AG04450 (cell line): ENCODE measurements at regions not wholly inside any gene's neighbourhood (a gene's known extent, or its start where the extent isn't known, plus 50 kb on each side); places are given as distances from the start of the nearest gene placed in this dataset.

Experiments used
- CTCF ChIA-PET: fragments of 300-600, 350-600 bp; formaldehyde crosslinking; extraction: SDS; loops from one replicate; lab custom pipeline; 2022; ENCODE audit warnings: antibody characterized with exemption, inconsistent platforms; lab: Charles Lee
- POLR2A ChIA-PET: fragments of 350-600 bp; formaldehyde crosslinking; extraction: SDS; loops from one replicate; lab custom pipeline; 2021; ENCODE audit warnings: antibody characterized with exemption, inconsistent platforms; lab: Yijun Ruan, JAX
- DNase-seq: peaks from one replicate; pipeline ENCODE4 v3.0.0-alpha.2; 2011; ENCODE audit warnings: low read depth, low spot score
- H3K27ac ChIP-seq: one replicate; pipeline ENCODE4 v1.5.1; 2012; ENCODE audit warnings: low read depth, low read length, control low read depth
- H3K27me3 ChIP-seq: one replicate; pipeline ENCODE4 v1.6.0; 2012; ENCODE audit warnings: low read length; ENCODE audit not compliant: control insufficient read depth, insufficient read depth
- H3K4me3 ChIP-seq: 2 replicates; pipeline ENCODE4 v1.5.1; 2011; ENCODE audit warnings: mild to moderate bottlenecking, low read depth, low read length, control low read depth
- H3K9me3 ChIP-seq: 2 replicates; pipeline ENCODE4 v1.5.1; 2012; ENCODE audit warnings: low read length; ENCODE audit not compliant: control insufficient read depth, insufficient read depth
- CTCF ChIP-seq: IDR thresholded peaks from 2 replicates; pipeline ENCODE4 v1.5.1; 2011; ENCODE audit warnings: low read depth, low read length, control low read depth, inconsistent platforms

- no peaks in the 10 kb centered on the region for H3K9me3 ChIP-seq
- no peak for DNase-seq
- H3K27ac ChIP-seq: no peak overlapping the region
- no peak overlapping the region for H3K4me3 ChIP-seq
- ChIA-PET POLR2A (no interaction called here), CTCF (no interaction called here)
- no peak for TF ChIP-seq CTCF
- H3K27me3 ChIP-seq: peaks cover 20% of the 10 kb centered on the region
These were observed 89.5 kb upstream of the SLC22A11 start for GRCh38 chr11:64466115-64466718.

GRCh38 chr11:64469288-64469687 lies 86.5 kb upstream of the SLC22A11 start:
- no peaks in the 10 kb centered on the region for H3K9me3 ChIP-seq

GRCh38 chr11:64472593-64473455 lies 82.9 kb upstream of the SLC22A11 start:
- POLR2A ChIA-PET: no interaction called here
- Histone ChIP-seq H3K27ac (no peak overlapping the region), H3K4me3 (no peak overlapping the region), H3K9me3 (no peaks in the 10 kb centered on the region), H3K27me3 (peaks cover 15% of the 10 kb centered on the region)
- DNase-seq: no peak
- TF ChIP-seq CTCF: no peak
- CTCF ChIA-PET: no interaction called here

More at GRCh38 chr11:64469288-64469687, 86.5 kb upstream of the SLC22A11 start:
- Histone ChIP-seq H3K4me3 (no peak overlapping the region), H3K27ac (no peak overlapping the region), H3K27me3 (peaks cover 20% of the 10 kb centered on the region)
- POLR2A ChIA-PET: no interaction called here
- CTCF ChIA-PET: interaction anchor here (1.4 kb wide), 1 partner anchor 20 kb away, joined by 5 read pairs; no protein-coding TSS in a partner anchor
- DNase-seq: no peak
- TF ChIP-seq CTCF: no peak

GRCh38 chr11:64474680-64475079 lies 81.1 kb upstream of the SLC22A11 start:
- no peak for DNase-seq
- ChIA-PET CTCF (interaction anchor here (1.5 kb wide), 1 partner anchor 25 kb away, joined by 6 read pairs; no protein-coding TSS in a partner anchor), POLR2A (no interaction called here)
- H3K27me3 ChIP-seq: peaks cover 17% of the 10 kb centered on the region
- TF ChIP-seq CTCF: no peak
- no peak overlapping the region for H3K4me3 ChIP-seq
- H3K9me3 ChIP-seq: no peaks in the 10 kb centered on the region
- no peak overlapping the region for H3K27ac ChIP-seq

- ChIA-PET CTCF (no interaction called here), POLR2A (no interaction called here)
- TF ChIP-seq CTCF: no peak
- Histone ChIP-seq H3K27me3 (peaks cover 17% of the 10 kb centered on the region), H3K27ac (no peak overlapping the region), H3K9me3 (no peaks in the 10 kb centered on the region), H3K4me3 (no peak overlapping the region)
- no peak for DNase-seq
These were observed 80.6 kb upstream of the SLC22A11 start for GRCh38 chr11:64475145-64475544.
